Ascending aorta (tissue), 2 donors: ENCODE measurements at regions not wholly inside any gene's neighbourhood (a gene's known extent, or its start where the extent isn't known, plus 50 kb on each side); places are given as distances from the start of the nearest gene placed in this dataset.
"Not testable (repeated sequence)": the region's sequence is repeated elsewhere in the genome, so short reads cannot be mapped to it uniquely, and the experiment has no call there.

Experiments used
- DNase-seq, 2 donors: peaks; one replicate each; pipeline ENCODE4 v3.0.0-alpha.2; 2019; ENCODE audit warnings: low spot score in 2 of 2
- H3K27ac ChIP-seq, 2 donors: fragments of 200-600 bp; sonication (generic); one replicate each; pipeline ENCODE4 v1.5.1; 2016 to 2017; ENCODE audit warnings: mild to moderate bottlenecking in 1 of 2
- H3K27me3 ChIP-seq: fragments of 200-600 bp; sonication (generic); one replicate; pipeline ENCODE4 v1.5.1; 2017
- H3K36me3 ChIP-seq, 2 donors: fragments of 200-600 bp; sonication (generic); one replicate each; pipeline ENCODE4 v1.5.1; 2016
- H3K4me1 ChIP-seq, 2 donors: fragments of 200-600 bp; sonication (generic); one replicate each; pipeline ENCODE4 v1.5.1; 2016 to 2017; ENCODE audit warnings: mild to moderate bottlenecking in 1 of 2
- H3K4me3 ChIP-seq, 2 donors: fragments of 200-600 bp; sonication (generic); one replicate each; pipeline ENCODE4 v1.5.1; 2016 to 2017; ENCODE audit warnings: mild to moderate bottlenecking in 1 of 2
- H3K9me3 ChIP-seq, 2 donors: fragments of 200-600 bp; sonication (generic); one replicate each; pipeline ENCODE4 v1.5.1; 2016
- intact Hi-C: fragments of 100-400 bp; cut with DNase I; formaldehyde crosslinking; loops from one replicate; pipeline ENCODE4 v1.15.1; 2023
- TF ChIP-seq, protein P1 (sequence below), 3 experiments: fragments of 200-600 bp in 2 of 3; fragments of 450-650 bp in 1 of 3; sonication (generic) in 2 of 3; IDR thresholded peaks; one replicate each; pipeline ENCODE4 v1.5.1; 2016 to 2019; ENCODE audit warnings: antibody characterized with exemption in 3 of 3, mild to moderate bottlenecking in 1 of 3, moderate library complexity in 1 of 3

DNA sequence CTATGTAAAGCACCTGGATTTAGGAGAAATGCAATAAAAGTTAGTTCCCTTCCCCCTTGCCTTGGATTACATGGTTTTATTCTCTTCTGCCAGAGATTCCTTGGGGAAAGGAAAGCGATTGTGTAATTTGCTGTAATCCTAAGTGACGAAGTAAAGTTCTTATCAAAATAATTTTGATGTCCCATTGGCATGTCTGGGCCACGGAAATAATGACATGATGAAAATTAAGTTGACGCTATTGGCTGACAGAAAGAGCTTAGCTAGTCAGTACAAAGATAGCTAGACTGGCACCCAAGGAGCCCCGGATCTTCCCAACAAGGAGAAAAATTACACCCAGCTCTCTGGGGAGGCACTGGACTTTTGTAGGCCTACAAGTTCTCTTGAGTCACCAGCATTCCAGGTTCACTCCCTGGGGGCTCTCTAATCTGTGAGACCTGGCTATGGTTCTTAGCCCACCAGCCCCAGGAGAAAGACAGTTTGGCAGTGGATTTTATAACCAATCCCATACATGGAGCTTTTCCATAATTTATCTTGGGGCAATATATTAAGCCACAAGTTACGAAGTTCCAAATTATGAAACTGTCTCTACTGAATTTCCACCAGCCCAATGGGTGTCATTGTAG, 59.9 kb downstream of the FOXA2 start:
- Histone ChIP-seq H3K27me3 (no peaks in the 10 kb centered on the region), H3K27ac (no peak overlapping the region), H3K36me3 (no peaks in the 10 kb centered on the region), H3K4me3 (no peak overlapping the region), H3K4me1 (no peaks in the 10 kb centered on the region), H3K9me3 (no peaks in the 10 kb centered on the region)
- DNase-seq, result no peak
- TF ChIP-seq, protein P1, sequence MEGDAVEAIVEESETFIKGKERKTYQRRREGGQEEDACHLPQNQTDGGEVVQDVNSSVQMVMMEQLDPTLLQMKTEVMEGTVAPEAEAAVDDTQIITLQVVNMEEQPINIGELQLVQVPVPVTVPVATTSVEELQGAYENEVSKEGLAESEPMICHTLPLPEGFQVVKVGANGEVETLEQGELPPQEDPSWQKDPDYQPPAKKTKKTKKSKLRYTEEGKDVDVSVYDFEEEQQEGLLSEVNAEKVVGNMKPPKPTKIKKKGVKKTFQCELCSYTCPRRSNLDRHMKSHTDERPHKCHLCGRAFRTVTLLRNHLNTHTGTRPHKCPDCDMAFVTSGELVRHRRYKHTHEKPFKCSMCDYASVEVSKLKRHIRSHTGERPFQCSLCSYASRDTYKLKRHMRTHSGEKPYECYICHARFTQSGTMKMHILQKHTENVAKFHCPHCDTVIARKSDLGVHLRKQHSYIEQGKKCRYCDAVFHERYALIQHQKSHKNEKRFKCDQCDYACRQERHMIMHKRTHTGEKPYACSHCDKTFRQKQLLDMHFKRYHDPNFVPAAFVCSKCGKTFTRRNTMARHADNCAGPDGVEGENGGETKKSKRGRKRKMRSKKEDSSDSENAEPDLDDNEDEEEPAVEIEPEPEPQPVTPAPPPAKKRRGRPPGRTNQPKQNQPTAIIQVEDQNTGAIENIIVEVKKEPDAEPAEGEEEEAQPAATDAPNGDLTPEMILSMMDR (IDR thresholded peaks at IDR 0.05), result no peak
- intact Hi-C loops, result no loop called here

DNA sequence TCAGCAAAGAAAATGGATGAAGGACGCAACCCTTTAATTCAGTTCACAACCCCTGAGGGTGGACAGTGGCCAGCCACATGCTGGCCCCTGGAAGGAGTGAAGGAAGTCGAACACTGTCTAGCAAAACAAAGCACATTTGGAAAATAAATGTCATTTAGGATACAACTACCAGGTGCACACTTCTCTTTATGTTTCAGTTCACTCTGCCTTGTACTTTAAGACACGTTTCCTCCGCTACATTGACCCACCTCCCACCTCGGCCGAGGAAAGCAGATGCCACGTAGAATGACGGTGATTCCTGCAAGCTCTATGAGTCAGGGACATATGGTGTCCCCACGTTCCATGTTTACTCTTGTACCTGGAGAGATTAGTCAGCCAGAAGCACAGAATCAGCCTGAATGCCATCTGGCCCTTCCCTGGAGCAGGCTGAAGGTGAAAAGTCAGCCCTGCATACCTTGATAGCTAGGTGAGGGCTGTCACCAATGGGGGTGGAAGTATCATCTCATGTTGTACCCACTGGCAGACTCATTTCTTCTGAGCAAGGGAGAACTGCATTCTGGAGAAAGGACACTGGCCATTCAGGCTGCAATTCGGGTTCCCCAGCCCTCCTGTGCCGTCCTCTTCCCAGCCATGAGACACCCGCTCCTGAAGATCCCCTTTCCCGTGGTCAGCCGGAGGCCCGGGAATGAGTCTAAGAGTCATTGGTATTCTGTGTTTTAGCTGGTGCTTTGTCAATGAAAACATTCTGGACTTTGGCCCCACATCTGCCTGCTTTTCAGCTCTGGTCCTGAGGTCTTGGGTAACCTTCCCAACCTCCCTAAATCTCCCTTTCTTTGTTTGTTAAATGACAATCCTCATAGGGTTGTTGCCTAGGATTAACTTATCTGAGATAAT, 60.6 kb downstream of the FOXA2 start:
- Histone ChIP-seq H3K4me1 (no peaks in the 10 kb centered on the region), H3K4me3 (no peak overlapping the region), H3K36me3 (no peaks in the 10 kb centered on the region), H3K9me3 (no peaks in the 10 kb centered on the region), H3K27me3 (no peaks in the 10 kb centered on the region), H3K27ac (no peak overlapping the region)
- no peak for DNase-seq
- TF ChIP-seq, protein P1 (IDR thresholded peaks at IDR 0.05), result no peak
- intact Hi-C loops, result no loop called here

DNA sequence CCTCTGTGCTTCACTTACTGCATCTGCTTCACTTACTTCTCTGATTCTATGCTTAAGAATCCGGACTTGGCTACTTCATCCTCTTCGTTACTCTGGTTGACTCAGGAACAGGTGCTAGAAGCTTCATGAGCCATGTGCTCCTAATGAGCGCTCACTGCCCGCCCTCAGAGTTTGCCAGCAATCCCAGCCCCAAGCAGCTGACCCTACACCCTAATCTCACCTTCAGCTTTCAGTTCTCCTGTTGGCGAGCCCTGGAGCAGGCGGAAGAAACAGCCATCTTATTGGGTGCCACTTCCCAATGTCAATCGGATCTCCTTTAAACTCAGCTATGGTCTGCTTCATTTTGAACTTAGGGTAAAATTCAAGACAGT, 61.3 kb downstream of the FOXA2 start:
- Histone ChIP-seq H3K9me3 (no peaks in the 10 kb centered on the region), H3K4me1 (no peaks in the 10 kb centered on the region), H3K27me3 (no peaks in the 10 kb centered on the region), H3K36me3 (no peaks in the 10 kb centered on the region), H3K4me3 (no peak overlapping the region), H3K27ac (no peak overlapping the region)
- intact Hi-C loops, result no loop called here
- TF ChIP-seq, protein P1 (IDR thresholded peaks at IDR 0.05), result no peak
- no peak for DNase-seq

DNA sequence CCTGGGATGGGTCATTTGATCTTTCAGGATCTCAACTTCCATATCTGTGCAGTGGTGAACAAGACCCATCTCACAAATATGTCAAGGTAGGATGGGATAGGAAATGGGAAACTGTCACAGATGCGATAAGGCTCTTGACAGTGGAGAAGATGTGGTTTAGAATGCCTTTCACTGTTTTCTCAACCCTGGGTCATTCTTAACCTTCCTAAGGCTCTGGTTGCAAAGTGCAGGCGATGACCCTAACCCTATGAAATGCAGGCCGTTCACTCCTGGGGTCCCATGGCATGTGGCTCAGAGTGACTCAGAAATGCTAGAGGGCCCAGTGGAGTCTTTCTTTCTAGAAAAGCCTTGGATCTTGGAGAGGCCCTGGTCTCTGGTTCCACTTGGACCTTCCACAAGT, 61.7 kb downstream of the FOXA2 start:
- Histone ChIP-seq H3K4me1 (no peaks in the 10 kb centered on the region), H3K27me3 (no peaks in the 10 kb centered on the region), H3K27ac (no peak overlapping the region), H3K4me3 (no peak overlapping the region), H3K36me3 (no peaks in the 10 kb centered on the region), H3K9me3 (no peaks in the 10 kb centered on the region)
- intact Hi-C loops, result no loop called here
- TF ChIP-seq, protein P1 (IDR thresholded peaks at IDR 0.05), result no peak
- no peak for DNase-seq

DNA sequence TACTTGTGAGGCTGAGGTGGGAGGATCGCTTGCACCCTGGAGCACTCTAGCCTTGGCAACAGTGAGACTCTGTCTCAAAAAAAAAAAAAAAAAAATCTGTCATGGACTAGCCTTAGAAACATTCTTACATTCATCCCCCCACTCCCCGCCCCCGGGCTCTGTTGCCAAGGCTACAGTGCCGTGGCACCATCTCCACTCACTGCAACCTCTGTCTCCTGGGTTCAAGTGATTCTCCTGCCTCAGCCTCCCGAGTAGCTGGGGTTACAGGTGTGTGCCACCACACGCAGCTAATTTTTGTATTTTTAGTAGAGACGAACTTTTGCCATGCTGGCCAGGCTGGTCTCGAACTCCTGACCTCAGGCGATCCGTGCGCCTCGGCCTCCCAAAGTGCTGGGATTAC, 62.4 kb downstream of the FOXA2 start:
- H3K27ac ChIP-seq, H3K9me3 ChIP-seq, intact Hi-C loops: not testable (repeated sequence)

DNA sequence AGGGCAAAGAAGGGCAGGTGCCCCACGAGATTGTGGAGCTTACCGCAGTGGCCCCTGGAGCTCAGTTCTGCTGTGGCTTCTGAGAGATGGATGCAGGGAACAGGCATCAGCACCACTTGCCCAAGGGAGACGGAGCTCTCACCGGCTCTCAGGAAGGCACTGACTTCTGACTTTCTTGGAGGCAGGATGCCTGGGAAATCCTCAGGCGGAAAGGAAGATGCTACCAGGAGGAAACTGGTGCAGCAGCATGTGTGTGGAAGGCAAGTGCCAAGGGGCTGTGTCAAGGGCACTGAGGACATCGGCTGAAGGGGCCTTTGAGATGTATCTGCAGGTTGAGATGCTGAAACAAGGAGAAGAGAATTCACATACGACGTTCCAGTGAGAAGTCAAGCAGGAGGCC, 64.0 kb downstream of the FOXA2 start:
- Histone ChIP-seq H3K36me3 (no peaks in the 10 kb centered on the region), H3K4me3 (no peak overlapping the region), H3K27ac (no peak overlapping the region), H3K9me3 (no peaks in the 10 kb centered on the region), H3K4me1 (no peaks in the 10 kb centered on the region), H3K27me3 (no peaks in the 10 kb centered on the region)
- DNase-seq, result no peak
- intact Hi-C loops, result no loop called here
- TF ChIP-seq, protein P1 (IDR thresholded peaks at IDR 0.05), result no peak

More for the DNA sequence above, 62.4 kb downstream of the FOXA2 start:
- not testable (repeated sequence) for H3K27me3 ChIP-seq, H3K36me3 ChIP-seq, H3K4me3 ChIP-seq, DNase-seq, H3K4me1 ChIP-seq
